MG63 (cell line): ENCODE measurements at regions not wholly inside any gene's neighbourhood (a gene's known extent, or its start where the extent isn't known, plus 50 kb on each side); places are given as distances from the start of the nearest gene placed in this dataset.

Source experiments
- DNase-seq: peaks from one replicate; pipeline ENCODE4 v3.0.0-alpha.2; 2020
- H3K27me3 ChIP-seq: fragments of 250-450 bp; sonication (Bioruptor Pico); 2 replicates; pipeline ENCODE4 v1.5.1; 2020; ENCODE audit warnings: mild to moderate bottlenecking, moderate library complexity
- H3K36me3 ChIP-seq: fragments of 250-450 bp; sonication (Bioruptor Pico); 2 replicates; pipeline ENCODE4 v1.5.1; 2020; ENCODE audit warnings: mild to moderate bottlenecking, moderate library complexity
- H3K4me3 ChIP-seq: fragments of 250-450 bp; sonication (Bioruptor Pico); 2 replicates; pipeline ENCODE4 v1.5.1; 2020; ENCODE audit warnings: mild to moderate bottlenecking, moderate library complexity
- H3K9me3 ChIP-seq: fragments of 250-450 bp; sonication (Bioruptor Pico); 2 replicates; pipeline ENCODE4 v1.5.1; 2020; ENCODE audit warnings: mild to moderate bottlenecking, moderate library complexity

GRCh38 chr20:39954621-39955020 lies 734.4 kb downstream of the MAFB start:
- Histone ChIP-seq H3K36me3 (no peaks in the 10 kb centered on the region), H3K9me3 (no peaks in the 10 kb centered on the region), H3K4me3 (no peak overlapping the region), H3K27me3 (no peaks in the 10 kb centered on the region)
- DNase-seq = no peak

DNA sequence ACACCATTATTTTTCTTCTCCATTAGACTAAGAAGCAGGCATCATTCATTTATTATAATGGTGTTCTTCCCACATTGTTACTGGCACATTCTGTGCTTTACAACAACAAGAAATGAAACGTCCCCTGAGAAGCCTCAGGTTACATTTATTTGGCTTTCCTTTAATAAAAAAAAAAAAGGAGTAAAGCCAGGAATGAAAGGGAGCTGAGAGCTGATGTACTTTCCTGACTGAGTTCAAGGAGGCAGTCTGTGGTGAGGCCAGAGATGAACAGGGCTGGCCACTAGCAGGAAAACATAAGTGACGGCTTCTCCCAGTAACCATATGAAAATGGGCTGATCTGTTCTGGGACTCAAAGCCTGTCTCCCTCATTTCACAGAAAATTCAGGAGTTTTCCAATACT lies 742.1 kb downstream of the MAFB start:
- no peak for DNase-seq
- Histone ChIP-seq H3K36me3 (no peaks in the 10 kb centered on the region), H3K4me3 (no peak overlapping the region), H3K27me3 (no peaks in the 10 kb centered on the region; the same call in 1 of the 2 replicates), H3K9me3 (no peaks in the 10 kb centered on the region)

DNA sequence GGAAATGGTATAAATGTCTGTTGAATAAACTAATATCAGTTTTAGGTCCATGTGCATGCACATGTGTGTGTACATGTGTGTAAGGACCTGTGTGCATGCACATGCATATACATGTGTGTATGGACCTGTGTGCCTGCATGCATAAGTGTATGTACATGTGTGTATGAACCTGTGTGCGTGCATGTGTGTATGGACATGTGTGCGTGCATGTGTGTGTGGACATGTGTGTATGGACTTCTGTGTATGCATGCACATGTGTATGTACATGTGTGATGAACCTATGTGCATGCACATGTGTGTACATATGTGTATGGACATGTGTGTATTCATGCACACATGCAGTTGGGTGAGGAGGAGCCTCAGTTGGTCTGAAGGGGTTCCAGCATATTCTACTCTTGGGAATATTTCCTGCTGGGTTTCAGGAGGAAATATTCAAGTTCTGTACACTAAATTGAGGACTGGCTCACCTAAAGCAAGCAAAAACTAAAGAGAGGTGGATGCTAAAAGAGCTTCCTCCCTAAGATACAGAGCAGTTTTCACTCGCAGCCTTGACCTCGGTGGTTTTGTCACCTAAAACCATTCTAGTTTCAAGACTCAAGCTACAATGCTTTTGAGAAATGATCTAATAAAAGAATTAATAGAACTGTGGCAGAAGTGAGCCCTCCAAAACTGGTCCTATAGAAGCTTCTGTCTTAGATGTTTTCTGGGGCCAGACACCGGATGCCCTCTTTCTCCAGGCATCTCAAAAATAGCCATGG lies 742.8 kb downstream of the MAFB start:
- no peak overlapping the region for H3K4me3 ChIP-seq
- no peaks in the 10 kb centered on the region for H3K36me3 ChIP-seq
- no peaks in the 10 kb centered on the region; the same call in 1 of the 2 replicates for H3K27me3 ChIP-seq
- H3K9me3 ChIP-seq = no peaks in the 10 kb centered on the region
- no peak for DNase-seq

- no peaks in the 10 kb centered on the region; the same call in 1 of the 2 replicates for H3K27me3 ChIP-seq
- no peak overlapping the region for H3K4me3 ChIP-seq
- DNase-seq = no peak
- H3K36me3 ChIP-seq = no peaks in the 10 kb centered on the region
- H3K9me3 ChIP-seq = no peaks in the 10 kb centered on the region
Measured at GRCh38 chr20:39944861-39945260, 744.2 kb downstream of the MAFB start.

DNA sequence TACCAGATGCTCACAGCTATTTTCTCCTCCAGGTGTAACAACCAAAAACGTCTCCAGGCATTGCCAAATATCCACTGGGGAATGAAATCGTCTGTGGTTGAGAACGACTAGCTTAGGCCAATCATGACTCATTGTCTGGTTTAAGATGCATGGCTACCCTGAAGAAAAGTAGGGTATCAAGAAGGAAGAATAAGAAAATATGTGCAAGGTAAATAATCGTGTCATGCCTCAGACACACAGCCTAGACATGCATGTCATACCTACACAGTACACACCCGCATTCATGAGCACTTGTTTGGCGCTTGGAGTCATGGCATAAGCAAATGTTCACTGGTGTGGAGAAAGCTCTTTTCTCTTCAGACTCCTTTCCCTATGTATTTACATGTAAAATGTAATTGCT lies 745.7 kb downstream of the MAFB start:
- no peak overlapping the region for H3K4me3 ChIP-seq
- H3K36me3 ChIP-seq = no peaks in the 10 kb centered on the region
- H3K9me3 ChIP-seq = no peaks in the 10 kb centered on the region
- no peak for DNase-seq
- H3K27me3 ChIP-seq = no peaks in the 10 kb centered on the region; the same call in 1 of the 2 replicates

- Histone ChIP-seq H3K4me3 (no peak overlapping the region), H3K36me3 (no peaks in the 10 kb centered on the region), H3K27me3 (no peaks in the 10 kb centered on the region; the same call in 1 of the 2 replicates), H3K9me3 (no peaks in the 10 kb centered on the region)
- DNase-seq = peak; percentile 3
Measured at GRCh38 chr20:39941245-39941644, 747.8 kb downstream of the MAFB start.

GRCh38 chr20:39939241-39939865 lies 749.7 kb downstream of the MAFB start:
- no peak for DNase-seq
- Histone ChIP-seq H3K9me3 (no peaks in the 10 kb centered on the region), H3K4me3 (no peak overlapping the region)

GRCh38 chr20:39936401-39936800 lies 752.6 kb downstream of the MAFB start:
- H3K36me3 ChIP-seq = no peaks in the 10 kb centered on the region
- no peaks in the 10 kb centered on the region for H3K9me3 ChIP-seq
- H3K27me3 ChIP-seq = no peaks in the 10 kb centered on the region
- DNase-seq = no peak
- no peak overlapping the region for H3K4me3 ChIP-seq

More at GRCh38 chr20:39939241-39939865, 749.7 kb downstream of the MAFB start:
- Histone ChIP-seq H3K36me3 (no peaks in the 10 kb centered on the region), H3K27me3 (no peaks in the 10 kb centered on the region; the same call in 1 of the 2 replicates)

DNA sequence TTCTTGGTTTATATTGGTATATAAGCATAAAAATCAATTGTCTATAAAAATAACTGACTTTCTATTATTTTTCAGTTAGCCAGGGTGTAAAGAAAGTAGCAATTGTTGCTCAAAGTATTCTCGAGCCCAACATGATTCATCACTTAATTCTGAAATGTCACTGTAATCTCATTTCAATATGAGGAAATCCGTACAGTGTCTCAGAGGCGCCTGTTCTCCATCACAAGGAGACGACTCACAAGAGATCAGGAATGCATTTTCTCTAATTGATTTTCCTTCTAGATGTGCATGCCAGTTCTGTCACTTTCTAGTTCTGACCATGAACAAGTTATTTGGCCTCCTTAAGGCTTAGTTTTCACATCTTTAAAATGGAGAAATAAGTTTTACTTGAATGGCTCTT lies 753.1 kb downstream of the MAFB start:
- DNase-seq = no peak
- H3K9me3 ChIP-seq = no peaks in the 10 kb centered on the region
- H3K4me3 ChIP-seq = no peak overlapping the region
- H3K36me3 ChIP-seq = no peaks in the 10 kb centered on the region
- no peaks in the 10 kb centered on the region for H3K27me3 ChIP-seq

DNA sequence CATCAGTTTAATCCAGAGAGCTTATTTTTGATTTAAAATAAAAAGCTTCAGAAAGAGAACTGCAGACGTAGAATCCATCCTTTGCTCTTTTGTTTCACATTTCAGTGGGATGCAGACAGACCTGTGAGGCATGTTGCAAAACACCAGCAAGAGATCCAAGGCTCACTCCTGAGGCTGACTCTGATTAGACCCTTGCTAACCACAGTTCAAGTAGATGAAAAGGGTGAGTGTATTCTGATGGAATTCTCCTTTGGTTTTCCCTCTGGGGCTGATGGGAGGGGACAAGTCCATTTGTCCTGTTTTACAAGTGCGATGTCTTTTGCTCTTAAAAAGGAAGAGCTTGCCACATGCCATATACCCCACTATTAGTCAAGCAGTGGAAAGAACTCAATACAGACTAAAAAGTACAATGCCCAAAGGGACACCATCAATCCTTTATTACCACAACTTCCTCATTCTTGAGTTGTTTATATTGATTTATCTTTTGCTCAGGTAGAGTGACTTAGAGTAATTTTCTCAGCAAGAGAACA lies 772.7 kb downstream of the MAFB start:
- DNase-seq = no peak

DNA sequence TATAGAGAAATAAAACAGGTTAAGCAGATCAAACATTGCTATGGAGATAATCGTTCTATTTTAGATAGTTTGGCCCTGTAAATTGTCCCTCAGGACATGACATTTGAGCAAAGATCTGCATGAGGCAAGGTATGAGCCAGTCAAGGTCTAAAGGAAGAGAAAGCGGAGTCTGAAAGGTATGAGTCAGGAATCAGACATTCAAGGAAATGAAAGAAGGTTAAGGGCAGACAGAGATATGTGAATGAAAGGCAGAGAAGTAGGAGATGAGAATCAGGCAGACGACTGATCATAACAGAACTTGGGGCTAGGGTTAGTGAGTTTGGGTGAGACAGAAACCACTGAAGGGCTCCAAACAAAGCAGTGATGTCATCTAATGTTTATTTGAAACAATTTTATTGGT lies 775.8 kb downstream of the MAFB start:
- no peak for DNase-seq
- Histone ChIP-seq H3K27me3 (peaks cover 4% of the 10 kb centered on the region), H3K4me3 (no peak overlapping the region), H3K9me3 (no peaks in the 10 kb centered on the region), H3K36me3 (no peaks in the 10 kb centered on the region)

More for the DNA sequence above, 772.7 kb downstream of the MAFB start:
- no peak overlapping the region for H3K4me3 ChIP-seq
- H3K27me3 ChIP-seq = 0 out of 2 replicates have a peak, but pooled peaks cover 3% of the 10 kb centered on the region
- H3K9me3 ChIP-seq = no peaks in the 10 kb centered on the region
- no peaks in the 10 kb centered on the region for H3K36me3 ChIP-seq

DNA sequence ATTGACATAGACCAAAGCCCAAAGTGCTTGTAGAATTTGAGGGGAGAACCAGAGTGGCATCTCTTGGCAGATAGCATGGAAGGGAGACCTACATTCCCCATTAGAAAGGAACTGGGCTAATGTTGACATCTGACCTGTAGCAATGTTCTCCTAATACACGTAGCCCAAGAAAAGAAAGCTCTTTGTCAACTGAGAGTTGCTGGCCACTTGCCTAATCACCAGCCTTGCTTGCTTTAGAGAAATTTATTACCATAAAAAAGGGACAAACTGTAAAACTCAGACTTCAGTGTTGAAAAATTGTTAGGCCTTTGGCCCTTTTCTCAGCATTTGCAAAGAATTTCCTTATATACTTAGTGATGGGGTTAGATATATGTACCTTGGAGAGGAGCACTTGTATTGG lies 777.5 kb downstream of the MAFB start:
- peaks cover 6% of the 10 kb centered on the region for H3K27me3 ChIP-seq

GRCh38 chr20:39910536-39910935 lies 778.5 kb downstream of the MAFB start:
- Histone ChIP-seq H3K36me3 (no peaks in the 10 kb centered on the region), H3K9me3 (no peaks in the 10 kb centered on the region), H3K4me3 (no peak overlapping the region), H3K27me3 (peaks cover 3% of the 10 kb centered on the region)
- no peak for DNase-seq

More for the DNA sequence above, 777.5 kb downstream of the MAFB start:
- H3K4me3 ChIP-seq = no peak overlapping the region
- H3K36me3 ChIP-seq = no peaks in the 10 kb centered on the region
- no peak for DNase-seq
- H3K9me3 ChIP-seq = no peaks in the 10 kb centered on the region

DNA sequence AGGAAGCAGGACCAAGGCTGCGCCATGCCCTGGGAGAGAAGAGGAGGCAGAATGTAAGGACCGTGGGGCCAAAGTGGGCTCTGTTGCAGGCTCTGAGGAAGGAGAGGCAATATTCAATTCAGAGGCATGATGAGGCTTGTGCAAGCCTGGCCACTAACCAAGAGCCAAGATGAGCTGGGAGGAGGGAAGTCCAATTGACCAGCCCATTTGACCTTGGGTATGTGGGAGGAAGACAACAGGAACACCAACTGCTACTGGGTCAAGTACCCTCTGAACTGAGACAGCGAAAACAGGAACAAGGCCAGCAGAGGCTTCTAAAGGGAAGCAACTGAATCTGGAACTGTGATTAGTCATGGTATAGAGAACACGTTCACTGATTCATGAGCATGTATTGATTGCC lies 779.6 kb downstream of the MAFB start:
- Histone ChIP-seq H3K9me3 (no peaks in the 10 kb centered on the region), H3K4me3 (no peak overlapping the region), H3K36me3 (no peaks in the 10 kb centered on the region), H3K27me3 (peaks cover 3% of the 10 kb centered on the region)
- no peak for DNase-seq

GRCh38 chr20:39904476-39905112 lies 784.4 kb downstream of the MAFB start:
- no peaks in the 10 kb centered on the region; the same call in none of the 2 replicates for H3K9me3 ChIP-seq
- peaks cover 3% of the 10 kb centered on the region for H3K27me3 ChIP-seq
- no peaks in the 10 kb centered on the region for H3K36me3 ChIP-seq
- DNase-seq = no peak
- no peak overlapping the region for H3K4me3 ChIP-seq

GRCh38 chr20:39903806-39904465 lies 785.1 kb downstream of the MAFB start:
- H3K9me3 ChIP-seq = no peaks in the 10 kb centered on the region; the same call in none of the 2 replicates

DNA sequence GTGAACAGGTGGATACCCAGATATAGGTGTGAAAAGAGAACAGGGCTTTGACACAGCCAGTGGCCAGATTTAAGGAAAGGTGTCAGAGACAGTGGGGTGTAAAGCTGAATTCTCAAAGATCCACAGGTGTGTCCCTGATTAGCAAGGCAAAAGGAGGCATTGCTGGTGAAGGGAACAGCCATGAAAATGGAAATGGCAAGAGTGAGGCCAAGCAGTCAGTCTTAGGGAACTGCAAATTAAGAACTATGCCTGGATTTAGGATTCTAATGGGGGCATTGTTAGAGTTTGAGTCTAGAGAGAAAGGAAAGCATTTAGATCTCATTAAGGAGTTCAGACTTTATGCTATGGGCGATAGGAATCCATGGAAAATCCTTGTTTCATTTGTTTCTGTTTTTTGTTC lies 789.2 kb downstream of the MAFB start:
- Histone ChIP-seq H3K4me3 (no peak overlapping the region), H3K27me3 (no peaks in the 10 kb centered on the region), H3K36me3 (no peaks in the 10 kb centered on the region), H3K9me3 (no peaks in the 10 kb centered on the region; the same call in none of the 2 replicates)
- DNase-seq = no peak

More at GRCh38 chr20:39903806-39904465, 785.1 kb downstream of the MAFB start:
- Histone ChIP-seq H3K4me3 (no peak overlapping the region), H3K27me3 (peaks cover 3% of the 10 kb centered on the region), H3K36me3 (no peaks in the 10 kb centered on the region)
- DNase-seq = no peak
